Body of pancreas (tissue), 4 donors: ENCODE measurements at regions not wholly inside any gene's neighbourhood (a gene's known extent, or its start where the extent isn't known, plus 50 kb on each side); places are given as distances from the start of the nearest gene placed in this dataset.

Source experiments
- POLR2A ChIP-seq, 3 donors: fragments of 450-650 bp; IDR thresholded peaks; one replicate each; pipeline ENCODE4 v1.6.1; 2016; ENCODE audit warnings: antibody characterized with exemption in 3 of 3, mild to moderate bottlenecking in 2 of 3
- TF ChIP-seq, protein P1 (sequence below), 7 experiments: fragments of 450-650 bp in 4 of 7; fragments of 200-600 bp in 3 of 7; sonication (generic) in 3 of 7; IDR thresholded peaks; one replicate each; pipeline ENCODE4 v1.5.1; 2016 to 2019; ENCODE audit warnings: antibody characterized with exemption in 7 of 7

DNA sequence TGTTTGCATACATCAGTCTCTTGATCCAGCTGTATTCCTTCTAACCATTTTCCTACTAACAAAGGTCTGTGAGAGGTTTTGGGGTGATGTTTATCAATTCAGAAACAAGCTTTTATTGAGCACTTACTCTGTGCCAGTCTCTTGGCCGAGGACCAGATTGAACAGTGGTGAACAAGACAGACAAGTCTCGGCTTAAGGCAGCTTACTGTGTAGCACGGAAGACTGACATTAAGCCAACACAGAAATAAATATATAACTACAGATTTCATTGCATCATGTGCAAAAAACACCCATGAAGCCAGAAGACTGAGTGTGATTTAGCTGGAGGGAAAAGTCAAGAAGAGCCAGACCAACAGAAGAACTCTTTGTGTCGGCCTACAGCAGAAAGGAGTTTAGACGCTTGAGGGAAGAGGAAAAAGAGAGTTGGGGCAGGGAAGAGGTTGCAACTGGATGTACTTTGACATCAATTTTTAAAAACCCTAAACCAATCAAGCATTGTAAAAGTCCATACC is 549.6 kb upstream of the CITED2 start:
- TF ChIP-seq POLR2A (IDR thresholded peaks at IDR 0.05), result no peak
- TF ChIP-seq, protein P1, sequence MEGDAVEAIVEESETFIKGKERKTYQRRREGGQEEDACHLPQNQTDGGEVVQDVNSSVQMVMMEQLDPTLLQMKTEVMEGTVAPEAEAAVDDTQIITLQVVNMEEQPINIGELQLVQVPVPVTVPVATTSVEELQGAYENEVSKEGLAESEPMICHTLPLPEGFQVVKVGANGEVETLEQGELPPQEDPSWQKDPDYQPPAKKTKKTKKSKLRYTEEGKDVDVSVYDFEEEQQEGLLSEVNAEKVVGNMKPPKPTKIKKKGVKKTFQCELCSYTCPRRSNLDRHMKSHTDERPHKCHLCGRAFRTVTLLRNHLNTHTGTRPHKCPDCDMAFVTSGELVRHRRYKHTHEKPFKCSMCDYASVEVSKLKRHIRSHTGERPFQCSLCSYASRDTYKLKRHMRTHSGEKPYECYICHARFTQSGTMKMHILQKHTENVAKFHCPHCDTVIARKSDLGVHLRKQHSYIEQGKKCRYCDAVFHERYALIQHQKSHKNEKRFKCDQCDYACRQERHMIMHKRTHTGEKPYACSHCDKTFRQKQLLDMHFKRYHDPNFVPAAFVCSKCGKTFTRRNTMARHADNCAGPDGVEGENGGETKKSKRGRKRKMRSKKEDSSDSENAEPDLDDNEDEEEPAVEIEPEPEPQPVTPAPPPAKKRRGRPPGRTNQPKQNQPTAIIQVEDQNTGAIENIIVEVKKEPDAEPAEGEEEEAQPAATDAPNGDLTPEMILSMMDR (IDR thresholded peaks at IDR 0.05), result no peak
